HepG2 (cell line): ENCODE measurements at regions not wholly inside any gene's neighbourhood (a gene's known extent, or its start where the extent isn't known, plus 50 kb on each side); places are given as distances from the start of the nearest gene placed in this dataset.
A peak's percentile ranks its signal among the peaks of the same experiment; 100 is the strongest.

Experiments
- ATF2 ChIP-seq: sonication (generic); formaldehyde crosslinking; IDR thresholded peaks from 2 replicates; pipeline ENCODE4 v1.4.0; 2020; ENCODE audit warnings: missing genetic modification reagents
- GLI4 ChIP-seq: sonication (generic); formaldehyde crosslinking; IDR thresholded peaks from 2 replicates; pipeline ENCODE4 v1.5.1; 2020; ENCODE audit warnings: missing genetic modification reagents, mild to moderate bottlenecking, moderate library complexity, borderline replicate concordance
- HNF4A ChIP-seq: sonication (generic); formaldehyde crosslinking; IDR thresholded peaks from 2 replicates; pipeline ENCODE4 v1.4.0; 2020; ENCODE audit warnings: missing genetic modification reagents
- MAX ChIP-seq: IDR thresholded peaks from 2 replicates; pipeline ENCODE4 v1.6.1; 2012; ENCODE audit warnings: inconsistent platforms
- TCF12 ChIP-seq, 2 experiments: fragments of 450-650 bp in 1 of 2; sonication (generic) in 1 of 2; formaldehyde crosslinking in 1 of 2; IDR thresholded peaks; 2 replicates each; pipeline versions ENCODE4 v1.6.1 to v1.8.0; 2017 to 2022; ENCODE audit warnings: antibody characterized with exemption in 1 of 2, mild to moderate bottlenecking in 1 of 2, missing genetic modification reagents in 1 of 2, moderate library complexity in 1 of 2
- THRA ChIP-seq: sonication (generic); formaldehyde crosslinking; IDR thresholded peaks from 2 replicates; pipeline ENCODE4 v1.4.0; 2020; ENCODE audit warnings: missing genetic modification reagents, borderline replicate concordance
- ZBTB40 ChIP-seq, 2 experiments: fragments of 450-650 bp in 1 of 2; sonication (generic) in 1 of 2; formaldehyde crosslinking in 1 of 2; IDR thresholded peaks; 2 replicates each; pipeline versions ENCODE4 v1.6.1 to v1.8.0; 2016 to 2022; ENCODE audit warnings: antibody characterized with exemption in 1 of 2, mild to moderate bottlenecking in 1 of 2, missing genetic modification reagents in 1 of 2
- ZNF224 ChIP-seq: sonication (generic); formaldehyde crosslinking; IDR thresholded peaks from 2 replicates; pipeline ENCODE4 v1.5.0; 2020; ENCODE audit warnings: mild to moderate bottlenecking, missing genetic modification reagents
- ZNF749 ChIP-seq: sonication (generic); formaldehyde crosslinking; IDR thresholded peaks from 2 replicates; pipeline ENCODE4 v1.8.0; 2022; ENCODE audit warnings: mild to moderate bottlenecking, missing genetic modification reagents, moderate library complexity, borderline replicate concordance
- ZNF770 ChIP-seq: sonication (generic); formaldehyde crosslinking; IDR thresholded peaks from 2 replicates; pipeline ENCODE4 v1.5.0; 2020; ENCODE audit warnings: mild to moderate bottlenecking, missing genetic modification reagents
- ZSCAN30 ChIP-seq: sonication (generic); formaldehyde crosslinking; IDR thresholded peaks from 2 replicates; pipeline ENCODE4 v1.5.0; 2020; ENCODE audit warnings: mild to moderate bottlenecking, missing genetic modification reagents

GRCh38 chr2:242035858-242036652 lies 166.5 kb downstream of the RTP5 start (continued):
- TF ChIP-seq ZBTB40 (IDR thresholded peaks at IDR 0.05) = no peak
- TF ChIP-seq ZBTB40 (CRISPR knock-in tag; IDR thresholded peaks at IDR 0.05) = 0 out of 2 replicates have a peak, but pooled peaks have one; percentile 17
- TF ChIP-seq GLI4 (CRISPR knock-in tag) = no peak
- no peak for TF ChIP-seq HNF4A (CRISPR knock-in tag)
- no peak for TF ChIP-seq ZSCAN30 (CRISPR knock-in tag)
- TF ChIP-seq ZNF749 (CRISPR knock-in tag) = peak; percentile 36; the same call in 1 of the 2 replicates
- TF ChIP-seq ATF2 (CRISPR knock-in tag) = 0 out of 2 replicates have a peak, but pooled peaks have one; percentile 5
- TF ChIP-seq TCF12 (IDR thresholded peaks at IDR 0.05) = no peak
- TF ChIP-seq TCF12 (CRISPR knock-in tag; IDR thresholded peaks at IDR 0.05) = no peak
- no peak for TF ChIP-seq THRA (CRISPR knock-in tag)
- TF ChIP-seq ZNF770 (CRISPR knock-in tag) = no peak
- TF ChIP-seq ZNF224 (CRISPR knock-in tag) = no peak
- 0 out of 2 replicates have a peak, but pooled peaks have one; percentile 10 for TF ChIP-seq MAX
